ENCODE measurements at regions not wholly inside any gene's neighbourhood (a gene's known extent, or its start where the extent isn't known, plus 50 kb on each side); places are given as distances from the start of the nearest gene placed in this dataset.

DNA sequence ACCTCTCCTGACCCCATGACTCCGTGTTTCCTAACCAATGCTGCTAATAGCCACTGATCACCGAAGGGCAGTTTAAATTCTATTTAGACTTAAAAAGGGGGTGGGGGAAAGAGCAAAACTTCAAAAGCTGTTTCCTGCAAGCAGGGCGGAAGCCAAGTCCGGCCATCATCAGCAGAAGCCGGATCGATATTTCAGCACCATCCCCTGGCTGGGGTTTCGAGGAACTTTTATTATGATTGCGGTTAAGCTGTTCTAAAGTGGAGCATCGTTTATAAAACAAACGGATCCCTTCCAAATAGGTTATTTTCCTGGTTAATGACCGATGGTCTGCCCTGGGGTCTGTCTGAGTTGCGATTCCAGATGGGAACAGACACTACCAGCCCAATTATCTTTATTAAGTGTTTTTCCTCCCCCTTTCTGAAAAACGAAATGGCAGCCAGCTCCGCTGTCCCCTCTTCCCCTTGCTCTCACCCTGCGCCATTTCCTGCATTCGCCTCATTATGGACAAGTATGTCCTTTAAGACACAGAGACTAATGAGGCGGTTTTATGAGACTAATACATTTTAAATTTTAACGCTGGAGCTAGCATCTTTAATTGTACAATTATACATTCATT lies 76.1 kb upstream of the IRX3 start:
- DNase-seq (ENCODE audit: low spot score) = no peak

GRCh38 chr16:54361246-54361645 lies 74.7 kb upstream of the IRX3 start:
- DNase-seq (ENCODE audit: low spot score) = no peak

- DNase-seq (ENCODE audit: low spot score) = no peak
Observed at GRCh38 chr16:54360681-54361080, 74.1 kb upstream of the IRX3 start.

GRCh38 chr16:54359555-54359954 lies 73.0 kb upstream of the IRX3 start:
- no peak for DNase-seq (ENCODE audit: low spot score)

- DNase-seq (ENCODE audit: low spot score) = no peak
Observed at GRCh38 chr16:54359081-54359480, 72.5 kb upstream of the IRX3 start.

DNA sequence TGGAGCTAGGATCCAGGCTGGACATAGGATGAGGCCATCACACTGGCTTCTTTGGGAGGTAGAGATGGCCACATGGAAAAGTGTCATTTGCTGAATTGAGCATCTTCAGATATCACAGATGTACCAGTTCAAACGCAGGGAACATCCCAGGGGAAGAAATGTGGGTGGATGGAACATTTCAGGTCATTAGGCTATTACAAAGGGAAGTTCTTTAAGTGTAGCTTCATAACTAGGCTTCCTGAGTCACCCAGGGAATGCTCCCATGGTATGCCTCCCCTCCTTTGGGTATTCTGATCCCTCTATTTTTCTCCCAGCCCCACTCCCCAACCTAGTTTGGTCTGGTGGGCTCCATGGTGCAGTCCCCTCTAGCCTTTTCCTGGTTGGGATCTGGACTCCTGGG lies 69.8 kb upstream of the IRX3 start:
- no peak for DNase-seq (ENCODE audit: low spot score)

- DNase-seq (ENCODE audit: low spot score) = no peak
Observed at GRCh38 chr16:54355251-54355650, 68.7 kb upstream of the IRX3 start.

GRCh38 chr16:54353097-54353496 lies 66.5 kb upstream of the IRX3 start:
- DNase-seq (ENCODE audit: low spot score) = no peak

- DNase-seq (ENCODE audit: low spot score) = no peak
Observed at GRCh38 chr16:54351171-54351570, 64.6 kb upstream of the IRX3 start.

- DNase-seq (ENCODE audit: low spot score) = no peak
Observed at GRCh38 chr16:54347961-54348360, 61.4 kb upstream of the IRX3 start.

- DNase-seq (ENCODE audit: low spot score) = no peak
Observed at GRCh38 chr16:54346041-54346440, 59.5 kb upstream of the IRX3 start.

GRCh38 chr16:54344646-54345630 lies 58.4 kb upstream of the IRX3 start:
- no peak for DNase-seq (ENCODE audit: low spot score)

- no peak for DNase-seq (ENCODE audit: low spot score)
Observed at GRCh38 chr16:54342966-54343365, 56.4 kb upstream of the IRX3 start.

GRCh38 chr16:54341892-54342776 lies 55.5 kb upstream of the IRX3 start:
- DNase-seq (ENCODE audit: low spot score) = no peak

GRCh38 chr16:54340531-54340930 lies 53.9 kb upstream of the IRX3 start:
- no peak for DNase-seq (ENCODE audit: low spot score)

GRCh38 chr16:54336631-54337204 lies 50.1 kb upstream of the IRX3 start:
- DNase-seq (ENCODE audit: low spot score) = no peak

All from LoVo (cell line).